Glomerular visceral epithelial cell (primary cell): ENCODE measurements at regions not wholly inside any gene's neighbourhood (a gene's known extent, or its start where the extent isn't known, plus 50 kb on each side); places are given as distances from the start of the nearest gene placed in this dataset.
"Not testable (repeated sequence)": the region's sequence is repeated elsewhere in the genome, so short reads cannot be mapped to it uniquely, and the experiment has no call there.

Experiments
- DNase-seq: peaks from one replicate; pipeline ENCODE4 v3.0.0-alpha.2; 2016; ENCODE audit errors: extremely low spot score

- no peak for DNase-seq
Observed at GRCh38 chr20:48231253-48231930, 446.1 kb upstream of the SULF2 start.

DNA sequence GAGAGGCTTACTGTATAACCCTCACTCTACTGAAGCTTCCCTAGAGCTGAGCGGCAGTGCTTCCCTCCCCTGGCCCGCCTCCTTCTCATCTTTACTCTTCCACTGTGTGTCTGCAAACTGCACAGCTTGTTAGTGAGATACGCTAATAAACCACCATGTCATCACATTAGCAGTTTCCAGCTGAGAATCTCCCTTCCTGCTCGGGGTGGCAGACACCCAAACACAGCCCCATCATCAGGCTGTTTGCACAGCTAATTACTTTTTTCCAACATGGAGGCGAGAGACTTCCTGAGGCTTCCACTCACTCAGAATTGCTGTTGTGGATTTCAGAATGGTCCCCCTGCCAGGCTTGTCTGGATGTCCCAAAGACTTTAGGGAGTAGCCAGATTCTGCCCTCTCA, 444.9 kb upstream of the SULF2 start:
- DNase-seq = no peak

DNA sequence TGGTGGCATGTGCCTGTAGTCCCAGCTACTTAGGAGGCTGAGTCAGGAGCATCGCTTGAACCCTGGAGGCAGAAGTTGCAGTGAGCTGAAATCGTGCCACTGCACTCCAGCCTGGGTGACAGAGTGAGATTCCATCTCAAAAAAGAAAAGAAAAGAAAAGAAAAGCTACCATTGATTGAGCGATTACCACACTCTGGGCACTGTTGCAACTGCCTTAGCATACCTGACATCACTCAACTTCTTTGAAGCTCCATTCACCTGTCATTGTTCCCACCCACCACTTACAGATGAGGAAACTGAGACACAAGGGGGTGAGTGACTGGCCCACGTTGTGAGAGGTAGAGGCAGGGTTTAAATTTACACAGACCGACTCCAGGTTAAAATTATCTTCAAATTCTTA, 442.1 kb upstream of the SULF2 start:
- DNase-seq = no peak

DNA sequence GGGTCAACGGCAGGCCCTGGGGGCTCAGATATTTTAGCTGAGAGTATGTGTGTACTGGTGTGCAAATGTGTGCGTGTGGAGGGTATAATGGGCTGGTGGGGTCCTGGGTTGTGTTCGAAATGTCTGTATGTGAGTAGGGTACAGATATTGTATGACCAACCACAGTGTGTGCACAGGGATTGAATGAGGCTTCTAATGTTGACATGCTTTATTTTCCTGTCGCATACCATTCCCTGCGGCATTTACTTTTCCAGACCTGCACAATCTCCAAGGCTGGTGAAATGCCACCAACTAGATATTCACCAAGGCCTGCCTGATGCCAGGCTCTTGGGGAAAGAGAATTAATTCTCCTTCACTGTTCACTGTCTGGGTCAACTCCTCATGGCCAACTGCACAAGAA, 441.4 kb upstream of the SULF2 start:
- DNase-seq = no peak

DNA sequence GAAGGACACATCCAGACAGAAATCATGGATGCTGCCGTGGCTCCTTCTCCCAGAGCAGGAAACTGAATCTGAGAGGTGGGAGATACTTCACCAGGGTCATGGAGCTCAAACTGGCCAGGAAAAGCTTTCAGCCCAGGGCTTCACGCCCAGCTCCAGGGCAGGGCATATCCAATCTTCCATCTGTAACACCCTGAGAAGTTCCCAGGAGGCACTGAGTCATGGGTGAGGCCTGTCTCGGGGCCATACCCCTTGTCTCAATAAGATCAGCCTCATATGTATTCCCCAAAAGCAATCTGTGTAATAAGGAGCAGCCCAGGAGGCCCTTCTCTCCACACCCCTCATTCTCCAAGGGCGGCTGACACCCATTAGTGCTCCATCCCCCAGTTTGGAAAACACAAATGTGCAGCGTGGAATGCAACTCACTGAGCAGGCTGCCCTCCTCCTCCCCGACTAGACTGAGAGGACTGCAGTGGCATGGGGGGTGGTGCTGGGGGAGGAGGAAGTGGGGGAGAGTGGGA, 439.3 kb upstream of the SULF2 start:
- no peak for DNase-seq

DNA sequence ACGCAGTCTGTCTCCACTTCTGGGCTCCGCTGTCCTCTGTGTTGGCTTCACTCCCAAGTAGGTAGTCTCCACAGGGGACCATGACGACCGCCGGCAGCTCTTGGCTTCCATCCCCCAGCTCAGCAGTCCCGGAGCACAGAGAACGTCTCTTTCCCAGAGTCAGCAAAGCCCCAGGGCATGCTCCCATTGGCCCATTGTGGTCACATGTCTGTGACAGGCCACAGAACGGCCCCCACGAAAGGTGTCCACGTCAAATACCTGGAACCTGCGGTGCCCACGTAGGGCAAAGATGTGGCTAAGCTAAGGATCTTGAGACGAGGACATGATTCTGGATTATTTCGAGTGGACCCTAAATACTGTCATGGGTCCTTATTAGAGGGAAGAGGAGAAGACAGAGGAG, 438.4 kb upstream of the SULF2 start:
- DNase-seq = no peak

DNA sequence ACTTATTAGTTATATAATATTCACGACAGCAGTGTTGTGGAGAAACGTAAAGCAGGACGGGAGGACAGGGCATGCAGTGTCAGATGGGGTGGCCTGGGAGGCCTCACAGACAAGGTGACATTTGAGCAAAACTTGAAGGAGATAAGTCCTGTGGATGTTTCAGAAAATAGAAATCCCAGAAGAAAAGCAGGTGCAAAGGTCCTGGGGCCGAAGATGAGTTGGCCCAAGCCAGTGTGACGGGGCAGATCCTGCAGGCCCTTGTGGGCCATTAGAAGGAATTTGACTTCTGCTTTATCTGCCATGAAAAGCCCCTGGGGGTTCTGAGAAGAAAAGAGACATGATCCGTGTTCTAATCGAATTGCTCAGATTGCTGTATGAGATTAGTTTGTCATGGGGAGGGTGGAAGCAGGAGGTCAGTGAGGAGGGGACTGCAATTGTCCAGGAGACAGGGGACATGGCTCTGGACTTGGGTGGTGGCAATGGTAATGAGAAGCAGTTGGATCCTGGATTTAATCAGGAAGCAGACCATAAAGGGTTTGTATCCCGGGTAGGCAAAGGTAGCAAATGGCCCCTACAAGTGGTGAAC, 437.4 kb upstream of the SULF2 start:
- DNase-seq = no peak

- DNase-seq = no peak
Observed at GRCh38 chr20:48220033-48220633, 434.9 kb upstream of the SULF2 start.

DNA sequence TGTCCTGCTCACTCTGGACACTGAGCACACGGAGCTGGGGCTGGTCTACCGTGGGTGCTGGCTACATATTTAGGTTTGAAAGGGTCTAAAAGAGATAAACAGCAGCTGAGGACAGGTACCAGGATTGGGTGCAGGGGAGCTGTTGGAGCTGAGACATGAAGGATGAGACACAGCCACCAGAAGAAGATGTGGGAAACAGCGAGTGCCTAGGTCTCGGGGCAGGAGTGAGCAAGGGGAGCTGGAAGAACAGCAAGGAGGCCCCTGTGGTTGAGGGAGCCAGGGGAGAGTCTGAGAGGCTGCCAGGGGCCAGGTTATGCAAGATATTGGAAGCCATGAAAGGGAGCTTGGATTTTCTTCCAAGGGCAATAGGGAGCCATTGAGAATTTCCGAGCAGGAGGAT, 434.0 kb upstream of the SULF2 start:
- no peak for DNase-seq

DNA sequence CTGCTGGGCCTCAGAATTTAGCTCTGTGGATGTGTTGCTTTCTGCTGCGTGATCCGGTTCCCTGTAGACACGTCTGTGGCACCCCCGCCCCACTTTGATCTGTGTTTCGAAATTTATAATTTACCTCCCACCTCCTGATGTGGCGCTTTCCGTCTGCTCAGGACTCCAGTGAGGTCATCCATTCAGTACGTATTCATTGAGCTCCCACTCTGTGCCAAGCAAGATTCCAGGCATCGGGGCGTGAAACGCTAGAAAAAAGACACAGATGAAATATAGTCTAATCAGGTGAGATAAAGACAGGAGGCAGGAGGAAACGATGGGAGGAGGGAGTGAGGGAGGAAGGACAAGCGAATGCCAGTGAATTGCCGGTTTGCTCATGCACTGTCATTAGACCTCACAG, 431.9 kb upstream of the SULF2 start:
- DNase-seq = no peak

- DNase-seq = no peak
Observed at GRCh38 chr20:48215536-48215935, 430.3 kb upstream of the SULF2 start.

GRCh38 chr20:48214601-48215000, 429.3 kb upstream of the SULF2 start:
- DNase-seq = no peak

- DNase-seq = not testable (repeated sequence)
Observed at GRCh38 chr20:48213635-48214034, 428.4 kb upstream of the SULF2 start.

- DNase-seq = no peak
Observed at GRCh38 chr20:48212806-48213509, 427.7 kb upstream of the SULF2 start.

DNA sequence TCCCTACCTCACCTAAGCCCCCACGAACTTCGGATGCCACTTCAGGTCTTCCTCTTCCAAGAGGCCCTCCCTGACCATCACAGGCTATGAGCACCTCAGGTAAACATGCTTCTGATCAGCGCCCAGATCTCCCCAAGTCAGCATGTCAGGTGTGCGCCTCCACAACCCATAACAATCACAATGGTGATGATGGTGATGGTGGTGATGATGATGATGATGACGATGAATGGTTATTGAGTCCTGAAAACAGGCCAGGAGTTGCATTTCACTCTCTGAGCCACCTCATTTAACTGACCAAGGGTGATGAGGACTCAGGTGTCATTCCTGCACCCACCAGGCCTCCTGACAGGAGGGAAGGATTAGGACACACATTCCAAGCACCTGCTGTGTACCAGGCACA, 426.6 kb upstream of the SULF2 start:
- DNase-seq = no peak

GRCh38 chr20:48211238-48211637, 426.0 kb upstream of the SULF2 start:
- DNase-seq = no peak

DNA sequence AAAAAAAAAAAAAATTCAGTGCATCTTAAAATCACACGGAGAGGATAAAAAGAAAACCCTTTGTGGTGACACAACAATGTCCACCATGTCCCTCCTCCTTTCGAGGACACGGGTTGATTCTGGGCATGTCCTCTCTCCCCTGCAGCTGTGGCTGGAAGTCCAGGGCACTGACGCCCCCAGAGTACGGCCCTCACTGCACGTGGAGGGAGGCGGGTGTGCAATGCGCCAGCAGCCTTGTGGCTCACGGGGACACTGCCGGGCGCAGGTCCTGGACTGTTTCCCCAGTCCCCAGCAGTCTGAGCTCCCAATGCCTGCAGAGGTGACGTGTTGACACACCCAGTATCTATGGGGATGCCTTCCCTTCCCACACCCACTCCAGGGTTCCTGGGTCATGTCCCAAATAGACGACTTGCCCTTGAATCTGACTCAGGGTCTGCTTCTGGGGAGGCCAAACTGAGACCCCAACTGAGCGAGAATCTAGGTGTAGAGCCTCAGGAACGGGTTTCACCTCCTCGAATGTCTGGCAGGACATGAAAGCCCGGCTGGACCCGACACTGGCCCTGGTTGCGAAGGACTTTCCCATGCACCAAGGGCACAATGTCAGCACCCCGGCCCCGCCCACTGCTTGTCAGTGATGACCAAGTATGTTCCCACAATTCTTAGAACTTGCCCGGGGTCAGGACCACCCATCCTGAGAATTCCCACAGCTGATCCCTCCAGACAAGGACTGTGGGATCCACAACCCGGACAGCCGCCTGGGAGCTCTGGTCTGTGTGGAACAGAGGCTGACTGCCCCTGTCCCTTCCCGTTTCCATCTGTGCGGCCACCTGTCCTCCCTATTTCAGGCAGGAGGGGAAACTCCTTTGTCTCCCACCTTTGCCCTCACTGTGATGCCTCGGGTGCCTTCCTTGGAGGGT, 425.1 kb upstream of the SULF2 start:
- DNase-seq = no peak

GRCh38 chr20:48209102-48209501, 423.8 kb upstream of the SULF2 start:
- DNase-seq = no peak

GRCh38 chr20:48208176-48208575, 422.9 kb upstream of the SULF2 start:
- no peak for DNase-seq

DNA sequence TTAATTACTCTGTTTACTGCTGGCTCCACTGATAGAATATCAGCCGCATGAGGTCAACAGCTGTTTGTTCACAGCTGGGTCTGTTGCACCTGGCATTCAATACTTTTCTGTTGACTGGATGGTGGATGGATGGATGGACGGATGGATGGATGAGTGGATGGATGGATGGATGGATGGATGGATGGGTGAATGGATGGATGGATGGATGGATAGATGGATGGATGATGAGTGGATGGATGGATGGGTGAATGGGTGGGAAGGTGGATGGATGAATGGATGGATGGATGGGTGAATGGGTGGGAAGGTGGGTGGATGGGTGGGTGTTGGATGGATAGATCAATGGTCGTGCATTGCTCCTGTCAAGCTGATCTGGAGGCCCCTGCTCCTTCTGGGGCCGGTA, 422.2 kb upstream of the SULF2 start:
- DNase-seq = no peak

DNA sequence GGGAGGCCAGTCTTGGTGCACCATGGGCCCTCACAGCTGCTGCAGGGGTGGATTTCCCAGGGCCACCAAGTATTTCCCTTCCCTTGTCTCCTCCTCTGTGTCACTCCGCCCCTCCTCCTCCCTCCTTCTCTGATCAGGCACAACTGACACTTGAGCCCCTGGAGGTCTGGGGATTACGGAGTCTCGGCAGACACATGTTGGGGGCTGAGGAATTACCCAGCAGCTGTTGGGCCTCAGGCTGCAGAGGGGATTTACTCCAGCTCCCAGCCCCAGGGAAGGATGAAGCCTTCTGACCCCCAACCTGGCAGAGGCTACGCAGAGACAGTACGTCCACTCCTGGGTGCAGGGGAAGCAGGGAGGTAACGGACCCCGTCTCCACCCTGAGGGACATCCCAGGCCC, 420.5 kb upstream of the SULF2 start:
- DNase-seq = no peak
